Testis (tissue), 2 donors: ENCODE measurements at regions not wholly inside any gene's neighbourhood (a gene's known extent, or its start where the extent isn't known, plus 50 kb on each side); places are given as distances from the start of the nearest gene placed in this dataset.
"Not testable (repeated sequence)": the region's sequence is repeated elsewhere in the genome, so short reads cannot be mapped to it uniquely, and the experiment has no call there.

Source experiments
- CTCF ChIP-seq, 3 experiments: fragments of 450-650 bp in 2 of 3; fragments of 200-600 bp in 1 of 3; sonication (generic) in 1 of 3; IDR thresholded peaks; one replicate each; pipeline ENCODE4 v1.5.1; 2016 to 2019; ENCODE audit warnings: antibody characterized with exemption in 3 of 3, mild to moderate bottlenecking in 2 of 3, moderate library complexity in 1 of 3
- POLR2A ChIP-seq: fragments of 450-650 bp; IDR thresholded peaks from one replicate; pipeline ENCODE4 v1.6.1; 2017; ENCODE audit warnings: antibody characterized with exemption, mild to moderate bottlenecking, moderate library complexity

DNA sequence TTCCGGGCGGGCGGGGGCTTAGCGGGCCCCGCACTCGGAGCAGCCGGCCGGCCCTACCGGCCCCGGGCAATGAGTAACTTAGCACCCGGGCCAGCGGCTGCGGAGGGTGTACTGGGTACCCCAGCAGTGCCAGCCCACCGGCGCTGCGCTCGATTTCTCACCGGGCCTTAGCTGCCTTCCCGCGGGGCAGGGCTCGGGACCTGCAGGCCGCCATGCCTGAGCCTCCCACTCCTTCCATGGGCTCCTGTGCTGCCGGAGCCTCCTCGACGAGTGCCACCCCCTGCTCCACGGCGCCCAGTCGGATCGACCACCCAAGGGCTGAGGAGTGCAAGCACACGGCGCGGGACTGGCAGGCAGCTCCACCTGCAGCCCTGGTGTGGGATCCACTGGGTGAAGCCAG lies 427.1 kb downstream of the NAF1 start:
- not testable (repeated sequence) for TF ChIP-seq CTCF (IDR thresholded peaks at IDR 0.05); POLR2A
